LNCaP clone FGC (cell line): ENCODE measurements at regions not wholly inside any gene's neighbourhood (a gene's known extent, or its start where the extent isn't known, plus 50 kb on each side); places are given as distances from the start of the nearest gene placed in this dataset.
"Not testable (repeated sequence)": the region's sequence is repeated elsewhere in the genome, so short reads cannot be mapped to it uniquely, and the experiment has no call there.

Experiments
- DNase-seq: peaks from one replicate; pipeline ENCODE4 v3.0.0-alpha.2; 2011; ENCODE audit warnings: low read depth
- H3K4me3 ChIP-seq: 2 replicates; pipeline ENCODE4 v1.5.1; 2011; ENCODE audit warnings: mild to moderate bottlenecking, low read depth, low read length, control low read depth
- TF ChIP-seq, protein P1 (sequence below): IDR thresholded peaks from 2 replicates; pipeline ENCODE4 v1.5.1; 2012; ENCODE audit warnings: mild to moderate bottlenecking; ENCODE audit not compliant: control insufficient read depth, insufficient read depth; ENCODE audit errors: extremely low read depth

DNA sequence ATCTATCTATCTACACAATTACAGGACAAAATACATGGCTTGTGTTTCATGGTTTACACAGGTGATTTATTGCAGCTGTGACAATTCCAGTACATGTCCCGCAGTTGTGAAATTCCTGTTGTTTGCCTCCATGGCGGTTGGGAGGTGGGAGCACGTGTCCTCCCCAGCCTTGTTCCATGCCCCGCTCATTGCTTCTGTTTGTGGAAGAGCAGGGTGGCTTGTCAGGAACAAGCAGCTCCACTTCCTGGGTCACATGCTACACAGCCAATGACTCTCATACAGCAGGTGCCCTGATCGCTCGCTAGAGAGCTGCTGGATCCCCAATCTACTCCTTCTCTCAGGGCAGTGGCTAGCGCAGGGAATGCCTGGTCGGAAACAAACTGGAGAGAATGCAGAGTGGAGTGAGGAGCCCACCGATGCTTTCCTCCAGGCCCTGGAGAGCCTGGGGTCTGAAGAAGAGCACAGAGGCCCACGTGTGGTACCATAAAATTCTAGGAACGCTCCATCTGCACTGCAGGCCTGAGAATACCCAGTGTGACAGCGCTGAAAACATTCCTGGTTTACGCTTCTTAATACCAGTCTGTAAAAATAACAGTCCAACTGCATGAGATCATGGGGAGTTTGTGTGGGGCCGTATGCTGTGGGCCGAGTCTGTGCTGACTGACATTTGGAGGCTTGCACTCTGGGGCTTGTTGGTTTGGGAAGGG lies 270.6 kb upstream of the RGMA start:
- DNase-seq = no peak
- TF ChIP-seq, protein P1, sequence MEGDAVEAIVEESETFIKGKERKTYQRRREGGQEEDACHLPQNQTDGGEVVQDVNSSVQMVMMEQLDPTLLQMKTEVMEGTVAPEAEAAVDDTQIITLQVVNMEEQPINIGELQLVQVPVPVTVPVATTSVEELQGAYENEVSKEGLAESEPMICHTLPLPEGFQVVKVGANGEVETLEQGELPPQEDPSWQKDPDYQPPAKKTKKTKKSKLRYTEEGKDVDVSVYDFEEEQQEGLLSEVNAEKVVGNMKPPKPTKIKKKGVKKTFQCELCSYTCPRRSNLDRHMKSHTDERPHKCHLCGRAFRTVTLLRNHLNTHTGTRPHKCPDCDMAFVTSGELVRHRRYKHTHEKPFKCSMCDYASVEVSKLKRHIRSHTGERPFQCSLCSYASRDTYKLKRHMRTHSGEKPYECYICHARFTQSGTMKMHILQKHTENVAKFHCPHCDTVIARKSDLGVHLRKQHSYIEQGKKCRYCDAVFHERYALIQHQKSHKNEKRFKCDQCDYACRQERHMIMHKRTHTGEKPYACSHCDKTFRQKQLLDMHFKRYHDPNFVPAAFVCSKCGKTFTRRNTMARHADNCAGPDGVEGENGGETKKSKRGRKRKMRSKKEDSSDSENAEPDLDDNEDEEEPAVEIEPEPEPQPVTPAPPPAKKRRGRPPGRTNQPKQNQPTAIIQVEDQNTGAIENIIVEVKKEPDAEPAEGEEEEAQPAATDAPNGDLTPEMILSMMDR = no peak
- H3K4me3 ChIP-seq = no peak overlapping the region

DNA sequence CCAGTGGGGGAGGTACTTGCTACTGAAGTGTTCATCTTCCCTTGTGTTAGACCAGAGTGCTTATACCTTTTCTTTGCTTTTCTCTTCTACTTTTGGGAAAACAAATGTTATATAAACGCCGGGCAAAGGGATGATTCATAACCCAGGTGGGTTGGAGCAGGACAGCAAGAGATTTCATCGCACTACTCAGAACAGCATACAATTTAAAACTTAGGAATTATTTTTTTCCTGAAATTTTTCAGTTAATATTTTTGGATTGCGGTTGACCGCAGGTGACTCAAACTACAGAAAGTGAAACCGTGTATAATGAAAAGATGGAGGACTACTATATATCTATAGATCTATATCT lies 270.0 kb upstream of the RGMA start:
- H3K4me3 ChIP-seq = no peak overlapping the region
- TF ChIP-seq, protein P1 = no peak
- DNase-seq = no peak

DNA sequence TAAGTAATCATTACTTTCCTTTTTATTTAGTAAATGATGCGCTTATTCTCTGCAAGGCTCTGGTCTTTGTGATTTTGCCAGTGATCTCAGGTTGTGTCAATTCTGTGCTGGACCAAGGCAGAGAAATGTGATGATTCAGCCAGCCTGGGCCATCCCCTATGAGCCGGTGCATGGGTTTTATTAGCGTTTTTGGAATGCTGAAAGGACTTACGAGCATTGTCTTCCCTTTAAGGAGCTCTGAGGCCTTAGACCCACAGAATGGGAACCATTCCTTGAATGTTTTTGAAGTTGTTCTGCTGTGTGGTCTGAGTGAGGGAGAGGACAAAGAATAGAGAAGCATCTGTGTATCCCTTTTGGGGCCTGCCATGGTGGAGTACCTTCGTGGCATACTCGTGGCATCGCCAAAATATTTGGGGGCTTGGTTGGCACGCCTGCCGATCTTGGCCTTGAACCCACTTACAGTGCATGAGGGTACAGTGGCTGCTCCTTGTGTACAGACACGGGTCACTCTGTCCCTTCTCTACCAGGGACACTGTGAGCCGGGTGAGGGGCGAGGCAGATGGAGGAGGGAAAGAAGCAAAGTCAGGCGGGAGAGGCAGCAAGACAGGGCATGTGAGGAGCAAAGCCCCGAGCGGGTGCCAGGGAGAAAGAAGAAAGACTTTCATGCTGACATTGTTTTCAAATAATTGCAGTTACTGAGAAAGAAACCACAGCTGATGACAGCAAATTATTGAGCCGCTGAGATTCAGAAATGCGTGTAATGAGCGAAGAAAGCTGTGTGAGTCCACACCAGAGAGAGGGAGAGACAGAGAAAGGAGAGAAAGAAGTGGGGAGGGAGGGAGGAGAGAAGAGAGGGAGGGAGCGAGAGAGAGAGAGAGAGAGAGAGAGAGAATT lies 269.4 kb upstream of the RGMA start:
- TF ChIP-seq, protein P1 = no peak
- no peak overlapping the region for H3K4me3 ChIP-seq
- DNase-seq = no peak

DNA sequence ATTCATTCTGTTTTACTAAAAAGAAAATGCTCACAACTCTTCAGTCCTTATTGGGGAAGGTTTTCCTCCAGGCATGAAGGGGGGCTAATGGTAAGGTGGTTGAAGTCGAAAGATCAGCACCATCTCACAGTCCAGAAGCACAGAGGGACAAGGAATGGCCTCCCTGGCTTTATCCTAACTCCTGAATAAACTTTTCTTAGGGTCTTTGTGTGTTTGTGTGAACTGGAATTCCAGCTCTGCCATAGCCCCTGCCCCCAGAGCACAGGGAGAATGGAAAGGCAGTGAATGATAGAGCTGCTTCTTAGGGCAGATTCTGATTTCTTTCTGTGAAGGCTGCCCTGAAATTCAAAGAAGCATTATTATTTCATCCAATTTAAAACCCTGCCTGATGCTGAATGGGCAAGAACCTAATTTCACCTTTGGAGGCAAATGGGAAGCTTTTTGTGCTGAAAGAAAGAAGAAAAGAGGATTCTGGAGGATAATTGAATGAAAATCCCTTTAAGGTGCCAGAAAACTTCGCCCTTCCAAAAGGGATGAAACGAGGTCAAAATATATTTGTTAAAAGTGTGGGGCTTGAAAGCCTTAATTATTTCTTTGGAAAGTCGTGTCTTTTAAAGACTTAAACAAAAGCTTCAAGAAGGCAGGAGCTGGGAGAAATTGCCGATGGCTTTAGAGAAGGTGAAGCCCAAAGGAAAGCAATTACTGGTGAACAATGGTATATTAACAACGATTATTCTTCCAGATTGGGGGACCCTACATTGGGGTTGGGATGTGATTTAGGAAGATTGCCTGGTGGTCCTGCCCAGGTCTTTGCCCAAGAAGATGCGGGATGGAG lies 259.9 kb upstream of the RGMA start:
- no peak for DNase-seq
- TF ChIP-seq, protein P1 = no peak
- no peak overlapping the region for H3K4me3 ChIP-seq

DNA sequence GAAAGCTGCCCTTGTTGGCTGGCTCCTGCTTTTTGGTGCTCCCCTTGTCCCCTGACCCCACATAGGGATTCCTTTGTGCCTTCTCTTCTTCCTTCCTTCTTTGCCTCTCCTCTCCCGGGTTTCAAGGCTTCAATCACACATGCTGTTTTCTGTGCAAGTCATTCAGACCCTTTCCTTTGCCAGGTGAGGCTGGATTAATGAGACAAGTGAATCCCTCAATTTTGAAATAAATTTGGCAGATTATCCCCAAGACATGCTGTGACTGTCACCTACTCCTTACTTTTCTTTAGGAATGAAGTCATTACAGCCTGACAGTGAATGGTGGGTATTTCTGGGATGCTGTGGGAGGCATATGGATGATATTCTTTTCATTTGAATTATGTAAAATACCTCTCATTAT lies 259.0 kb upstream of the RGMA start:
- no peak overlapping the region for H3K4me3 ChIP-seq
- TF ChIP-seq, protein P1 = no peak
- no peak for DNase-seq

DNA sequence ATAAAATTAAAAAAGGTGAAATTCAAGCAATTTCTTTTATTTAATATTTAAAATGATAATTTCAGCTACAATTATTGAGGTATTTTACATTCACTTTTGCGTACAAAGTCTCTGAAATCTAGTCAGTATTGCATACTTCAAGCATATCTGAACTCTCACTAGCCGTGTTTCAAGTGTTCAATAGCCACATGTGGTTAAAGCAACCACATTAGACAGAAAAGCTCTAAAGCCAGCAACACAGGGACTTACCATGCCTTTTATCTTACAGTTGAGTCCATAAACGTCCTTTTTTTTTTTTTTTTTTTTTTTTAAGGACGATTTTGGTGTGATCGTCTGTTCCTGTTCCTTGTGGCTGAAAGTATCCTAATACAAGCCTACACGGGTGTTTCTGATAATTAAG lies 257.0 kb upstream of the RGMA start:
- DNase-seq = no peak
- TF ChIP-seq, protein P1 = no peak
- no peak overlapping the region for H3K4me3 ChIP-seq

DNA sequence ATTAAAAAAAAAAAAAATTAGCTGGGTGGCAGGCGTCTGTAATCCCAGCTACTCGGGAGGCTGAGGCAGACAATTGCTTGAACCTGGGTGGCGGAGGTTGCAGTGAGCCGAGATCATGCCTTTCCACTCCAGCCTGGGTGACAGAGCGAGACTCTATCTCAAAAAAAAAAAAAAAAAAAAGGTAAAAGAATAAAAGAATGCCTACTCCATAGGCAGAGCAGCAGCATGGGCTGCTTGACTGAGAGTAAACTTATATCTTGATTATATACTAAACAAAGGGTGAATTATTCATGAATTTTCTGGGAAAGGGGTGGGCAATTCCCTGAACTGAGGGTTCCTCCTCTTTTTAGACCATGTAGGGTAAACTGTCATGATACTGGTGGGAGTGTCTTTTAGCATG lies 254.4 kb upstream of the RGMA start:
- H3K4me3 ChIP-seq, DNase-seq: not testable (repeated sequence)
